ENCODE measurements at regions not wholly inside any gene's neighbourhood (a gene's known extent, or its start where the extent isn't known, plus 50 kb on each side); places are given as distances from the start of the nearest gene placed in this dataset.
A peak's percentile ranks its signal among the peaks of the same experiment; 100 is the strongest.

DNA sequence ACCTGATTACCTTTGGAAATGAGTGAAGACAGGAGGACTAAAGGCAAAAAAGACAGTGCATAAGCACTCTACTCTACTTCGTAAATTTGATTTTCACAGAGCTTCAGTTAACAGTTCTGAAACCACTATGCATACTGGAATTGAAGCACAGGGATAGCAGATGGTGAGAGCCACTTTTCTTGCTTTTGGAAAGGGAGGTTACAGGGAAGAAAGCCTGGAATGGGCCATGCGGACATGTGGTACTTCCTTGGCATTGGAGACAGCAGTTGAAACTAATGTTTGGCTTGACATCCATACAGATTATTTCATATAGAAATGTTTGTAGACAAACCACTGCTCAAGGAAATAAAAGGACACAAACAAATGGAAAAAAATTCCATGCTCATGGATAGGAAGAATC, 585.6 kb upstream of the RAB6C start:
- H3K79me2 ChIP-seq (ENCODE audit: control insufficient read depth, low read length), result no peaks in the 10 kb centered on the region
- no peaks in the 10 kb centered on the region for H3K4me1 ChIP-seq (ENCODE audit: control insufficient read depth, low read length)
- no peaks in the 10 kb centered on the region for H3K9me3 ChIP-seq (ENCODE audit: control insufficient read depth, insufficient read depth, low read length)
- no peak overlapping the region for H3K4me2 ChIP-seq (ENCODE audit: low read length)
- H3K4me3 ChIP-seq (ENCODE audit: low read length), result no peak overlapping the region
- H3F3A ChIP-seq (ENCODE audit: control insufficient read depth, insufficient read depth), result no peaks in the 10 kb centered on the region
- no peak overlapping the region for H3K27ac ChIP-seq (ENCODE audit: low read depth, low read length)
- no peaks in the 10 kb centered on the region for H3K27me3 ChIP-seq (ENCODE audit: control insufficient read depth, low read length)
- no peaks in the 10 kb centered on the region for H4K20me1 ChIP-seq (ENCODE audit: control insufficient read depth, insufficient read depth, low read depth, low read length)
- TF ChIP-seq, protein P1, sequence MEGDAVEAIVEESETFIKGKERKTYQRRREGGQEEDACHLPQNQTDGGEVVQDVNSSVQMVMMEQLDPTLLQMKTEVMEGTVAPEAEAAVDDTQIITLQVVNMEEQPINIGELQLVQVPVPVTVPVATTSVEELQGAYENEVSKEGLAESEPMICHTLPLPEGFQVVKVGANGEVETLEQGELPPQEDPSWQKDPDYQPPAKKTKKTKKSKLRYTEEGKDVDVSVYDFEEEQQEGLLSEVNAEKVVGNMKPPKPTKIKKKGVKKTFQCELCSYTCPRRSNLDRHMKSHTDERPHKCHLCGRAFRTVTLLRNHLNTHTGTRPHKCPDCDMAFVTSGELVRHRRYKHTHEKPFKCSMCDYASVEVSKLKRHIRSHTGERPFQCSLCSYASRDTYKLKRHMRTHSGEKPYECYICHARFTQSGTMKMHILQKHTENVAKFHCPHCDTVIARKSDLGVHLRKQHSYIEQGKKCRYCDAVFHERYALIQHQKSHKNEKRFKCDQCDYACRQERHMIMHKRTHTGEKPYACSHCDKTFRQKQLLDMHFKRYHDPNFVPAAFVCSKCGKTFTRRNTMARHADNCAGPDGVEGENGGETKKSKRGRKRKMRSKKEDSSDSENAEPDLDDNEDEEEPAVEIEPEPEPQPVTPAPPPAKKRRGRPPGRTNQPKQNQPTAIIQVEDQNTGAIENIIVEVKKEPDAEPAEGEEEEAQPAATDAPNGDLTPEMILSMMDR (IDR thresholded peaks at IDR 0.05; ENCODE audit: low read depth, low read length, poor library complexity, severe bottlenecking), result no peak
- no peak for TF ChIP-seq EZH2phosphoT487 (IDR thresholded peaks at IDR 0.05; ENCODE audit: borderline replicate concordance, low read length)
- no peaks in the 10 kb centered on the region for H3K9me2 ChIP-seq (replicated peaks; ENCODE audit: control insufficient read depth, low read length)
- no peaks in the 10 kb centered on the region for H3K36me3 ChIP-seq (ENCODE audit: control insufficient read depth, low read length)

DNA sequence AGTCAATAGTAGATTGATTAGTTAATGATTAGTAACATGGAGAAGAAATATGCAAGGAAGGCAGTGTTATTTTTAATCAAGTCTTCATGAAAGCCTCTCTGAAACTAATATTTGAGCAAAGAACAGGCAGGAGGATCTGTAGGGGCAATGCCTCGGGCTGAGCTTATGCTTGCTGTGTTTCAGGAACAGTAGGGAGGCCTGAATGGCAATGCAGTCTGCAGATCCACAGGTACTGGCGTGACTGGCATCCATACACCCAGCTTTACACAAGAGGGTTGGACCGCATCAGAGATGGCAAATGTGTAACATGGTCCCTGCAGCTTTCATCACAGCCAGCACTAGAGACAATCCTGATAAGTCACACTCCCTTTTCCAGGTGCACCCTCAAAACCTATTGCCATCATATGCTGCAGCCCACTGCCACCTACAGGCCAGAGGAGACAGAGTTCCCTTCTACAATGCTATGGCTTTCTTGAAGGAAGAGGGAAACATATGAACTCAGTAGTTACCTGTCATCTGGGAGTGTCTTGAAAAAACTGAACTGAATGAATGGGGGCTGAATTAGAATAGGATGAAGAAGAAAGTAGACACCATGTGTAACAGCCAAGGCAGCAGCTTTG, 582.4 kb upstream of the RAB6C start:
- Histone ChIP-seq H3K4me3 (ENCODE audit: low read length) (no peak overlapping the region), H4K20me1 (ENCODE audit: control insufficient read depth, insufficient read depth, low read depth, low read length) (no peaks in the 10 kb centered on the region), H3K27me3 (ENCODE audit: control insufficient read depth, low read length) (no peaks in the 10 kb centered on the region), H3K79me2 (ENCODE audit: control insufficient read depth, low read length) (no peaks in the 10 kb centered on the region), H3K4me1 (ENCODE audit: control insufficient read depth, low read length) (no peaks in the 10 kb centered on the region), H3K9me3 (ENCODE audit: control insufficient read depth, insufficient read depth, low read length) (no peaks in the 10 kb centered on the region), H3K4me2 (ENCODE audit: low read length) (no peak overlapping the region), H3K27ac (ENCODE audit: low read depth, low read length) (no peak overlapping the region), H3F3A (ENCODE audit: control insufficient read depth, insufficient read depth) (no peaks in the 10 kb centered on the region), H3K9me2 (replicated peaks; ENCODE audit: control insufficient read depth, low read length) (no peaks in the 10 kb centered on the region), H3K36me3 (ENCODE audit: control insufficient read depth, low read length) (no peaks in the 10 kb centered on the region)
- TF ChIP-seq EZH2phosphoT487 (IDR thresholded peaks at IDR 0.05; ENCODE audit: borderline replicate concordance, low read length), result no peak
- TF ChIP-seq, protein P1 (IDR thresholded peaks at IDR 0.05; ENCODE audit: low read depth, low read length, poor library complexity, severe bottlenecking), result peak; percentile 87

DNA sequence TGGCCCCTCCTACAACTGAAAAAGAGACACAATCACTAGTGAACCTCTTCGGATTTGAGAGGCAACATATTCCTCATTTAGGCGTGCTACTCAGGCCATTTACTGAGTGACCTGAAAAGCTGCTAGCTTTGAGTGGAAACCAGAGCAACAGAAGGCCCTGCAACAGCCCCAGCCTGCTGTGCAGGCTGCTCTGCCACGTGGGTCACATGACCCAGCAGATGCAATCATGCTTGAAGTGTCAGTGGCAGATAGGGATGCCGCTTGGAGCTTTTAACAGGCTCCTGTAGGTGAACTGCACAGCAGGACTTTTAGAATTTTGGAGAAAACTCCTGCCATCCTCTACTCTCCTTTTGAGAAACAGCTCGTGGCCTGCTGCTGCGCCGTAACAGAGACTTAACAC, 578.6 kb upstream of the RAB6C start:
- Histone ChIP-seq H3K79me2 (ENCODE audit: control insufficient read depth, low read length) (no peaks in the 10 kb centered on the region), H3K4me3 (ENCODE audit: low read length) (no peak overlapping the region), H3K9me3 (ENCODE audit: control insufficient read depth, insufficient read depth, low read length) (no peaks in the 10 kb centered on the region), H3F3A (ENCODE audit: control insufficient read depth, insufficient read depth) (no peaks in the 10 kb centered on the region), H3K4me2 (ENCODE audit: low read length) (no peak overlapping the region), H4K20me1 (ENCODE audit: control insufficient read depth, insufficient read depth, low read depth, low read length) (no peaks in the 10 kb centered on the region), H3K27ac (ENCODE audit: low read depth, low read length) (no peak overlapping the region), H3K27me3 (ENCODE audit: control insufficient read depth, low read length) (no peaks in the 10 kb centered on the region), H3K36me3 (ENCODE audit: control insufficient read depth, low read length) (no peaks in the 10 kb centered on the region), H3K4me1 (ENCODE audit: control insufficient read depth, low read length) (no peaks in the 10 kb centered on the region), H3K9me2 (replicated peaks; ENCODE audit: control insufficient read depth, low read length) (no peaks in the 10 kb centered on the region)
- TF ChIP-seq, protein P1 (IDR thresholded peaks at IDR 0.05; ENCODE audit: low read depth, low read length, poor library complexity, severe bottlenecking), result no peak
- TF ChIP-seq EZH2phosphoT487 (IDR thresholded peaks at IDR 0.05; ENCODE audit: borderline replicate concordance, low read length), result no peak

Measured in DOHH2 (cell line).